H1 (cell line): ENCODE measurements at regions not wholly inside any gene's neighbourhood (a gene's known extent, or its start where the extent isn't known, plus 50 kb on each side); places are given as distances from the start of the nearest gene placed in this dataset.

Source experiments
- CTCF ChIA-PET: fragments of 300-600 bp; sonication (Branson Sonifier 250); formaldehyde crosslinking; loops from one replicate; lab custom pipeline; 2021; ENCODE audit not compliant: partially characterized antibody; lab: Charles Lee
- POLR2A ChIA-PET: fragments of 300-600 bp; sonication (Branson Sonifier 250); formaldehyde crosslinking; loops from one replicate; lab custom pipeline; 2021; ENCODE audit warnings: inconsistent platforms; ENCODE audit not compliant: partially characterized antibody; lab: Charles Lee
- DNase-seq, 2 experiments: peaks; one replicate each; pipeline versions ENCODE4 v3.0.0 to v3.0.0-alpha.2; 2010 to 2022; ENCODE audit warnings: low spot score in 2 of 2, low read depth in 1 of 2, mixed read lengths in 1 of 2
- FAIRE-seq: peaks from 2 replicates; lab custom pipeline; 2011; peaks lifted over from hg19 to GRCh38; lab: Jason Lieb, UNC
- H2AFZ ChIP-seq: 2 replicates; pipeline ENCODE4 v1.8.1; 2012; ENCODE audit warnings: low read length, inconsistent platforms
- H2AK5ac ChIP-seq: 2 replicates; pipeline ENCODE4 v1.6.1; 2013; ENCODE audit warnings: low read depth, low read length
- H2BK120ac ChIP-seq: replicated peaks from 2 replicates; pipeline ENCODE3; 2013; ENCODE audit warnings: low read depth, low read length, inconsistent platforms
- H2BK12ac ChIP-seq: 2 replicates; pipeline ENCODE4 v1.6.1; 2013; ENCODE audit warnings: low read depth, low read length
- H2BK15ac ChIP-seq: 2 replicates; pipeline ENCODE4 v1.6.1; 2013; ENCODE audit warnings: low read length
- H2BK20ac ChIP-seq: 2 replicates; pipeline ENCODE4 v1.6.1; 2013; ENCODE audit warnings: low read length
- H2BK5ac ChIP-seq: 2 replicates; pipeline ENCODE4 v1.6.1; 2013; ENCODE audit warnings: low read depth, low read length
- H3K14ac ChIP-seq: 2 replicates; pipeline ENCODE4 v1.6.1; 2013; ENCODE audit warnings: inconsistent platforms; ENCODE audit not compliant: insufficient read length
- H3K18ac ChIP-seq: 2 replicates; pipeline ENCODE4 v1.6.1; 2013; ENCODE audit warnings: low read length; ENCODE audit errors: extremely low read depth
- H3K23ac ChIP-seq: 2 replicates; pipeline ENCODE4 v1.6.1; 2013; ENCODE audit warnings: inconsistent platforms; ENCODE audit not compliant: insufficient read length
- H3K23me2 ChIP-seq: 2 replicates; pipeline ENCODE4 v1.6.1; 2013; ENCODE audit warnings: low read depth, low read length
- H3K27ac ChIP-seq: 2 replicates; pipeline ENCODE4 v1.6.1; 2011; ENCODE audit warnings: low read depth, low read length, inconsistent platforms
- H3K27me3 ChIP-seq, 4 experiments: replicated peaks in 1 of 4; 1 replicate in 1 of 4; 2 replicates in 3 of 4; pipeline versions ENCODE4 v1.6.1 to v1.8.1; 2011 to 2013; ENCODE audit warnings: low read length in 3 of 4, mild to moderate bottlenecking in 3 of 4, inconsistent platforms in 2 of 4, mixed read lengths in 2 of 4, moderate library complexity in 1 of 4; ENCODE audit not compliant: control insufficient read depth in 3 of 4, insufficient read depth in 3 of 4; ENCODE audit errors: extremely low read depth in 1 of 4
- H3K36me3 ChIP-seq, 4 experiments: 2 replicates each; pipeline versions ENCODE4 v1.6.1 to v1.8.1; 2011 to 2013; ENCODE audit warnings: mild to moderate bottlenecking in 4 of 4, low read length in 3 of 4, moderate library complexity in 2 of 4, control low read depth in 1 of 4, inconsistent platforms in 1 of 4; ENCODE audit not compliant: insufficient read depth in 4 of 4, control insufficient read depth in 2 of 4
- H3K4ac ChIP-seq: replicated peaks from 2 replicates; pipeline ENCODE3; 2013; ENCODE audit warnings: low read length, low read depth, mixed read lengths, inconsistent platforms; ENCODE audit not compliant: insufficient read length
- H3K4me1 ChIP-seq, 4 experiments: replicated peaks in 1 of 4; 1 replicate in 1 of 4; 2 replicates in 3 of 4; pipeline versions ENCODE4 v1.6.1 to v1.8.1; 2011 to 2013; ENCODE audit warnings: low read length in 3 of 4, inconsistent platforms in 2 of 4, mixed read lengths in 1 of 4; ENCODE audit not compliant: insufficient read depth in 4 of 4, control insufficient read depth in 3 of 4
- H3K4me2 ChIP-seq, 2 experiments: 2 replicates each; pipeline versions ENCODE4 v1.6.1 to v1.8.1; 2011 to 2013; ENCODE audit warnings: low read depth in 2 of 2, low read length in 2 of 2, control low read depth in 1 of 2, inconsistent platforms in 1 of 2, mild to moderate bottlenecking in 1 of 2; ENCODE audit not compliant: insufficient read depth in 1 of 2
- H3K4me3 ChIP-seq, 4 experiments: fragments of 200-600, 300-600 bp in 1 of 4; sonication (generic), shearing (Covaris generic), sonication (Bioruptor Twin) in 1 of 4; 2 replicates each; pipeline versions ENCODE4 v1.5.1 to v1.8.1; 2011 to 2016; ENCODE audit warnings: low read length in 4 of 4, low read depth in 3 of 4, control low read depth in 2 of 4, inconsistent platforms in 2 of 4, mild to moderate bottlenecking in 2 of 4, mixed read lengths in 1 of 4, moderate library complexity in 1 of 4; ENCODE audit not compliant: insufficient read depth in 2 of 4; ENCODE audit errors: extremely low read depth in 1 of 4
- H3K56ac ChIP-seq: replicated peaks from 2 replicates; pipeline ENCODE3; 2013; ENCODE audit warnings: low read depth, mild to moderate bottlenecking, mixed read lengths, low read length, inconsistent platforms; ENCODE audit not compliant: insufficient read length
- H3K79me1 ChIP-seq: 2 replicates; pipeline ENCODE4 v1.6.1; 2013; ENCODE audit warnings: low read depth, low read length, control low read depth
- H3K79me2 ChIP-seq, 2 experiments: 2 replicates each; pipeline versions ENCODE4 v1.6.1 to v1.8.1; 2012 to 2013; ENCODE audit warnings: low read length in 2 of 2, mild to moderate bottlenecking in 2 of 2, inconsistent platforms in 1 of 2; ENCODE audit not compliant: insufficient read depth in 2 of 2, control insufficient read depth in 1 of 2
- H3K9ac ChIP-seq, 4 experiments: replicated peaks in 1 of 4; 1 replicate in 1 of 4; 2 replicates in 3 of 4; pipeline versions ENCODE4 v1.6.1 to v1.8.1; 2011 to 2013; ENCODE audit warnings: low read depth in 3 of 4, low read length in 3 of 4, control low read depth in 2 of 4, mild to moderate bottlenecking in 2 of 4, moderate library complexity in 2 of 4, inconsistent platforms in 1 of 4; ENCODE audit errors: extremely low read depth in 1 of 4
- H3K9me3 ChIP-seq, 2 experiments: 2 replicates each; pipeline versions ENCODE4 v1.6.1 to v1.8.1; 2012 to 2013; ENCODE audit warnings: mild to moderate bottlenecking in 2 of 2, moderate library complexity in 2 of 2, control low read depth in 1 of 2, inconsistent platforms in 1 of 2, low read depth in 1 of 2, low read length in 1 of 2, mixed read lengths in 1 of 2; ENCODE audit not compliant: insufficient read depth in 2 of 2
- H4K20me1 ChIP-seq, 2 experiments: replicated peaks in 1 of 2; 2 replicates each; pipeline versions ENCODE3 to v1.8.1; 2011 to 2013; ENCODE audit warnings: inconsistent platforms in 2 of 2, low read length in 2 of 2, mild to moderate bottlenecking in 1 of 2; ENCODE audit not compliant: insufficient read depth in 2 of 2, control insufficient read depth in 1 of 2
- H4K5ac ChIP-seq: 2 replicates; pipeline ENCODE4 v1.6.1; 2013; ENCODE audit warnings: low read length, low read depth, mixed read lengths, inconsistent platforms; ENCODE audit not compliant: insufficient read length
- H4K8ac ChIP-seq: 2 replicates; pipeline ENCODE4 v1.8.0; 2013; ENCODE audit warnings: mild to moderate bottlenecking, moderate library complexity, low read length, inconsistent platforms; ENCODE audit not compliant: insufficient read depth; ENCODE audit errors: extremely low read depth
- H4K91ac ChIP-seq: replicated peaks from 2 replicates; pipeline ENCODE3; 2013; ENCODE audit warnings: low read length, mixed read lengths, inconsistent platforms; ENCODE audit not compliant: insufficient read length
- CHD1 ChIP-seq: IDR thresholded peaks from 2 replicates; pipeline ENCODE4 v1.6.1; 2012; ENCODE audit warnings: low read depth, low read length, improper control_type of control experiment
- EGR1 ChIP-seq: IDR thresholded peaks from 2 replicates; pipeline ENCODE4 v1.6.1; 2011; ENCODE audit warnings: low read depth, low read length, borderline replicate concordance
- JUND ChIP-seq: IDR thresholded peaks from 2 replicates; pipeline ENCODE4 v1.6.1; 2011; ENCODE audit warnings: mild to moderate bottlenecking, improper control_type of control experiment, low read length
- KDM5A ChIP-seq: fragments of 200-600 bp; IDR thresholded peaks from 2 replicates; pipeline ENCODE4 v1.7.1; 2012; ENCODE audit warnings: mild to moderate bottlenecking, low read length, inconsistent platforms, mixed read lengths
- MAFK ChIP-seq: IDR thresholded peaks from 2 replicates; pipeline ENCODE4 v1.6.1; 2012; ENCODE audit warnings: low read depth, mild to moderate bottlenecking, improper control_type of control experiment, low read length
- NRF1 ChIP-seq: IDR thresholded peaks from 2 replicates; pipeline ENCODE4 v1.6.1; 2011; ENCODE audit warnings: mild to moderate bottlenecking, low read depth, low read length, improper control_type of control experiment
- RNF2 ChIP-seq: fragments of 200-900, 300-1000 bp; sonication (generic); IDR thresholded peaks from 2 replicates; pipeline ENCODE4 v1.7.1; 2016; ENCODE audit warnings: borderline replicate concordance, low read depth, mild to moderate bottlenecking, antibody characterized with exemption, low read length; ENCODE audit not compliant: poor library complexity, severe bottlenecking; ENCODE audit errors: missing control alignments
- SAP30 ChIP-seq: fragments of 300-600 bp; sonication (generic); IDR thresholded peaks from 2 replicates; pipeline ENCODE4 v1.7.1; 2012; ENCODE audit warnings: low read length, moderate library complexity, mild to moderate bottlenecking, inconsistent platforms; ENCODE audit not compliant: insufficient read depth, insufficient replicate concordance
- SP1 ChIP-seq: IDR thresholded peaks from 2 replicates; pipeline ENCODE4 v1.6.1; 2011; ENCODE audit warnings: low read depth, low read length
- WGBS, 2 experiments: shearing (Covaris generic) in 1 of 2; methylation state at CpG; one replicate each; pipeline versions ENCODE4 v1.1.6 to v1.1.7; 2013 to 2015; ENCODE audit warnings: low lambda C conversion rate in 2 of 2, mixed read lengths in 2 of 2, inconsistent platforms in 1 of 2, low coverage in 1 of 2, missing lambda C conversion rate in 1 of 2; ENCODE audit not compliant: insufficient replicate concordance in 2 of 2, insufficient coverage in 1 of 2, insufficient read length in 1 of 2; ENCODE audit errors: extremely low coverage in 1 of 2, missing lambda C conversion rate in 1 of 2; 5-methylcytosine and 5-hydroxymethylcytosine counted together

- Histone ChIP-seq H3K14ac (no peak overlapping the region), H2BK20ac (no peak overlapping the region), H3K23ac (no peak overlapping the region), H4K5ac (no peak overlapping the region), H3K79me2 (no peaks in the 10 kb centered on the region), H3K4ac (no peak overlapping the region), H2BK120ac (no peak overlapping the region), H4K8ac (no peak overlapping the region), H2BK5ac (no peak overlapping the region), H2BK12ac (no peak overlapping the region), H3K9ac (no peak overlapping the region), H4K91ac (no peak overlapping the region), H3K79me1 (no peaks in the 10 kb centered on the region), H3K18ac (no peak overlapping the region), H3K56ac (no peak overlapping the region), H3K36me3 (no peaks in the 10 kb centered on the region), H2AFZ (no peak overlapping the region), H3K4me2 (no peak overlapping the region), H3K27ac (no peak overlapping the region), H3K4me3 (no peak overlapping the region), H4K20me1 (no peaks in the 10 kb centered on the region), H2BK15ac (no peak overlapping the region), H3K9me3 (no peaks in the 10 kb centered on the region), H3K23me2 (no peaks in the 10 kb centered on the region), H2AK5ac (no peak overlapping the region), H3K4me1 (no peaks in the 10 kb centered on the region), H3K27me3 (no peaks in the 10 kb centered on the region)
- FAIRE-seq = no peak
- 100% methylated on average over 1 of the region's 1 CpG; no CpG with 5 or more reads in 1 of the 2 experiments for WGBS, 2 experiments
- POLR2A ChIA-PET = no interaction called here
- TF ChIP-seq CHD1 = no peak
- TF ChIP-seq NRF1 = no peak
- no peak for TF ChIP-seq KDM5A
- TF ChIP-seq EGR1 = no peak
- TF ChIP-seq RNF2 = no peak
- TF ChIP-seq SAP30 = no peak
- no peak for TF ChIP-seq MAFK
- no peak for TF ChIP-seq SP1
- TF ChIP-seq JUND = no peak
- no peak for DNase-seq
- CTCF ChIA-PET = no interaction called here
These were observed 681.0 kb upstream of the PCDH20 start for GRCh38 chr13:62096652-62097051.
